ENCODE measurements at regions not wholly inside any gene's neighbourhood (a gene's known extent, or its start where the extent isn't known, plus 50 kb on each side); places are given as distances from the start of the nearest gene placed in this dataset.

GRCh38 chr14:32022938-32023466 lies 54.1 kb upstream of the ARHGAP5 start:
- no peak for DNase-seq (ENCODE audit: low spot score)

GRCh38 chr14:32023540-32023939 lies 53.6 kb upstream of the ARHGAP5 start:
- no peak for DNase-seq (ENCODE audit: low spot score)

DNA sequence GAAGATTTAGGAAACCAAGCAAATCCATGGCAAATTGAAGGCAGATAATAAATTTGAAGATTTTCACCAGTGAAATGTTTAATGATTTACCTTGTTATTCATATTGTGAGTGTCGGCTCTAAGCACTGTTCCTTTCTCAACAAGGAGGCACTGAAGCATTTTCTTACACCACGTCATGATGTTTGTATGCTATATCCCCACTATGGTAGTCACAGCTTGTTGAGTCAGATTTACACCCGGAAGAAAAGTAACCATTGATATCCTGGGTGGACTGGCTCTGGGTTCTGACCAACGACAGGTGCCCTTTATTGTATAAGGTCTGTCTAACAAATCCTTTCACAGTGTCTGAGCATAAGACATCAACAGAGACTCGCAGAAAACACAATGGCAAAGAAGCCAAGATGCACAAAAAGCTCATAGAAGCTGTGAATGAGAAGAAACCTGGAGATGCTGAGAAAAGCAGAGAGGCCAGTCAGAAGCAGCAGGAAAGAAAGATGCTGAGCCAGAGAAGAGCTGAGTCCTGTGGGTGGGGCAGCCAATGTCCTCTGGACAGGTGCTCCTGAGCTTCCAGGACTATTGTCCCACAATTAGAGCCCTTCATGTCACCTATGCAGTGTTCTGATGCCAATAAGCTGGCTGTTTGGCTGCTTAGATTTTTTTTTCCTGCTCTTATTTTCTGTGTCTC lies 49.7 kb upstream of the ARHGAP5 start:
- DNase-seq (ENCODE audit: low spot score): no peak

Data from hepatic stellate cell (primary cell).